ENCODE measurements at regions not wholly inside any gene's neighbourhood (a gene's known extent, or its start where the extent isn't known, plus 50 kb on each side); places are given as distances from the start of the nearest gene placed in this dataset.

GRCh38 chr12:38515912-38516311 is 199.3 kb downstream of the ALG10B start:
- TF ChIP-seq, protein P1, sequence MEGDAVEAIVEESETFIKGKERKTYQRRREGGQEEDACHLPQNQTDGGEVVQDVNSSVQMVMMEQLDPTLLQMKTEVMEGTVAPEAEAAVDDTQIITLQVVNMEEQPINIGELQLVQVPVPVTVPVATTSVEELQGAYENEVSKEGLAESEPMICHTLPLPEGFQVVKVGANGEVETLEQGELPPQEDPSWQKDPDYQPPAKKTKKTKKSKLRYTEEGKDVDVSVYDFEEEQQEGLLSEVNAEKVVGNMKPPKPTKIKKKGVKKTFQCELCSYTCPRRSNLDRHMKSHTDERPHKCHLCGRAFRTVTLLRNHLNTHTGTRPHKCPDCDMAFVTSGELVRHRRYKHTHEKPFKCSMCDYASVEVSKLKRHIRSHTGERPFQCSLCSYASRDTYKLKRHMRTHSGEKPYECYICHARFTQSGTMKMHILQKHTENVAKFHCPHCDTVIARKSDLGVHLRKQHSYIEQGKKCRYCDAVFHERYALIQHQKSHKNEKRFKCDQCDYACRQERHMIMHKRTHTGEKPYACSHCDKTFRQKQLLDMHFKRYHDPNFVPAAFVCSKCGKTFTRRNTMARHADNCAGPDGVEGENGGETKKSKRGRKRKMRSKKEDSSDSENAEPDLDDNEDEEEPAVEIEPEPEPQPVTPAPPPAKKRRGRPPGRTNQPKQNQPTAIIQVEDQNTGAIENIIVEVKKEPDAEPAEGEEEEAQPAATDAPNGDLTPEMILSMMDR (IDR thresholded peaks at IDR 0.05 in 4 of 5, conservative IDR thresholded peaks at IDR 0.05 in 1 of 5), result no peak
- no peak for TF ChIP-seq POLR2A (IDR thresholded peaks at IDR 0.05)
